ENCODE measurements at regions not wholly inside any gene's neighbourhood (a gene's known extent, or its start where the extent isn't known, plus 50 kb on each side); places are given as distances from the start of the nearest gene placed in this dataset.
"Not testable (repeated sequence)": the region's sequence is repeated elsewhere in the genome, so short reads cannot be mapped to it uniquely, and the experiment has no call there.

- TF ChIP-seq CTCF (IDR thresholded peaks at IDR 0.05; ENCODE audit: low read depth, low read length), result no peak
- no peak overlapping the region for H3K4me3 ChIP-seq (ENCODE audit: low read depth, low read length)
- DNase-seq (ENCODE audit: low read depth, low spot score), result no peak
- in situ Hi-C loops (cut with HindIII; ENCODE audit: low sequenced_read_pairs), result no loop called here
These were observed 442.2 kb upstream of the SPTLC3 start for GRCh38 chr20:12566596-12566995.

- TF ChIP-seq CTCF (IDR thresholded peaks at IDR 0.05; ENCODE audit: low read depth, low read length), result peak; percentile 35
- DNase-seq (ENCODE audit: low read depth, low spot score), result no peak
- in situ Hi-C loops (cut with HindIII; ENCODE audit: low sequenced_read_pairs), result no loop called here
- no peak overlapping the region for H3K4me3 ChIP-seq (ENCODE audit: low read depth, low read length)
These were observed 438.4 kb upstream of the SPTLC3 start for GRCh38 chr20:12570371-12570770.

GRCh38 chr20:12573442-12573841, 435.3 kb upstream of the SPTLC3 start:
- in situ Hi-C loops (cut with HindIII; ENCODE audit: low sequenced_read_pairs), result no loop called here
- no peak overlapping the region for H3K4me3 ChIP-seq (ENCODE audit: low read depth, low read length)
- TF ChIP-seq CTCF (IDR thresholded peaks at IDR 0.05; ENCODE audit: low read depth, low read length), result no peak
- DNase-seq (ENCODE audit: low read depth, low spot score), result no peak

- DNase-seq (ENCODE audit: low read depth, low spot score), result no peak
- in situ Hi-C loops (cut with HindIII; ENCODE audit: low sequenced_read_pairs), result no loop called here
- no peak for TF ChIP-seq CTCF (IDR thresholded peaks at IDR 0.05; ENCODE audit: low read depth, low read length)
- no peak overlapping the region for H3K4me3 ChIP-seq (ENCODE audit: low read depth, low read length)
These were observed 433.2 kb upstream of the SPTLC3 start for GRCh38 chr20:12575352-12576095.

GRCh38 chr20:12577213-12577612, 431.6 kb upstream of the SPTLC3 start:
- in situ Hi-C loops (cut with HindIII; ENCODE audit: low sequenced_read_pairs), result no loop called here
- DNase-seq (ENCODE audit: low read depth, low spot score), result no peak
- no peak for TF ChIP-seq CTCF (IDR thresholded peaks at IDR 0.05; ENCODE audit: low read depth, low read length)
- H3K4me3 ChIP-seq (ENCODE audit: low read depth, low read length), result no peak overlapping the region

GRCh38 chr20:12581644-12582289, 427.0 kb upstream of the SPTLC3 start:
- no peak for DNase-seq (ENCODE audit: low read depth, low spot score)
- no peak overlapping the region for H3K4me3 ChIP-seq (ENCODE audit: low read depth, low read length)
- in situ Hi-C loops (cut with HindIII; ENCODE audit: low sequenced_read_pairs), result no loop called here
- no peak for TF ChIP-seq CTCF (IDR thresholded peaks at IDR 0.05; ENCODE audit: low read depth, low read length)

GRCh38 chr20:12582710-12583109, 426.1 kb upstream of the SPTLC3 start:
- DNase-seq (ENCODE audit: low read depth, low spot score); H3K4me3 ChIP-seq (ENCODE audit: low read depth, low read length); in situ Hi-C loops (cut with HindIII; ENCODE audit: low sequenced_read_pairs): not testable (repeated sequence)
